Psoas muscle (tissue), 7 donors: ENCODE measurements at regions not wholly inside any gene's neighbourhood (a gene's known extent, or its start where the extent isn't known, plus 50 kb on each side); places are given as distances from the start of the nearest gene placed in this dataset.

Experiments used
- ATAC-seq, 4 donors: fragments of 200-7000 bp; cut with Tn5 transposase; one replicate each; pipeline ENCODE4 v1.9.1; 2020; ENCODE audit warnings: moderate library complexity in 3 of 4, mild to moderate bottlenecking in 2 of 4
- DNase-seq, 2 donors: peaks; one replicate each; pipeline ENCODE4 v3.0.0-alpha.2; 2020
- H3K27ac ChIP-seq: fragments of 200-600 bp; one replicate; pipeline ENCODE4 v1.8.0; 2022
- H3K27me3 ChIP-seq, 3 donors: fragments of 200-600 bp in 1 of 3; one replicate each; pipeline versions ENCODE4 v1.6.1 to v1.8.0; 2013 to 2022; ENCODE audit warnings: low read length in 2 of 3, mild to moderate bottlenecking in 2 of 3, moderate library complexity in 1 of 3; ENCODE audit not compliant: insufficient read depth in 3 of 3
- H3K36me3 ChIP-seq, 2 donors: fragments of 200-600 bp in 1 of 2; one replicate each; pipeline versions ENCODE4 v1.6.1 to v1.8.0; 2013 to 2022; ENCODE audit warnings: low read depth in 1 of 2, mild to moderate bottlenecking in 1 of 2, moderate library complexity in 1 of 2; ENCODE audit not compliant: insufficient read depth in 1 of 2
- H3K4me1 ChIP-seq: fragments of 200-600 bp; one replicate; pipeline ENCODE4 v1.8.0; 2022
- H3K4me3 ChIP-seq: fragments of 200-600 bp; one replicate; pipeline ENCODE4 v1.8.0; 2022; ENCODE audit warnings: mild to moderate bottlenecking
- H3K9me3 ChIP-seq: fragments of 200-600 bp; one replicate; pipeline ENCODE4 v1.8.0; 2022
- WGBS, 3 donors: extraction: QIAGEN DNeasy Blood & Tissue Kit; methylation state at CpG; one replicate each; pipeline versions ENCODE4 v1.1.6 to v1.1.7; 2013; 5-methylcytosine and 5-hydroxymethylcytosine counted together
- intact Hi-C, 2 donors: fragments of 100-400 bp; cut with DNase I; formaldehyde crosslinking; loops; one replicate each; pipeline versions ENCODE4 v1.11.0 to v1.14.2; 2022
- TF ChIP-seq, protein P1 (sequence below): fragments of 200-600 bp; IDR thresholded peaks from one replicate; pipeline ENCODE4 v1.8.0; 2022; ENCODE audit warnings: antibody characterized with exemption
- donor health status: healthy with polysubstance abuse.
- donor health status: DM: no; HTN: no; CAD: no; lungs with moderate emphysema.
- donor health status: Bipolar disorder and iron deficiency.
- donor health status: healthy.
- donor health status: DM: yes; HTN: yes; CAD: no.
- donor health status: DM: no; HTN: no; CAD: no.
- donor health status: DM: yes; HTN: yes; CAD: no.

GRCh38 chr7:142375710-142376313 lies 118.0 kb upstream of the PRSS58 start:
- TF ChIP-seq, protein P1, sequence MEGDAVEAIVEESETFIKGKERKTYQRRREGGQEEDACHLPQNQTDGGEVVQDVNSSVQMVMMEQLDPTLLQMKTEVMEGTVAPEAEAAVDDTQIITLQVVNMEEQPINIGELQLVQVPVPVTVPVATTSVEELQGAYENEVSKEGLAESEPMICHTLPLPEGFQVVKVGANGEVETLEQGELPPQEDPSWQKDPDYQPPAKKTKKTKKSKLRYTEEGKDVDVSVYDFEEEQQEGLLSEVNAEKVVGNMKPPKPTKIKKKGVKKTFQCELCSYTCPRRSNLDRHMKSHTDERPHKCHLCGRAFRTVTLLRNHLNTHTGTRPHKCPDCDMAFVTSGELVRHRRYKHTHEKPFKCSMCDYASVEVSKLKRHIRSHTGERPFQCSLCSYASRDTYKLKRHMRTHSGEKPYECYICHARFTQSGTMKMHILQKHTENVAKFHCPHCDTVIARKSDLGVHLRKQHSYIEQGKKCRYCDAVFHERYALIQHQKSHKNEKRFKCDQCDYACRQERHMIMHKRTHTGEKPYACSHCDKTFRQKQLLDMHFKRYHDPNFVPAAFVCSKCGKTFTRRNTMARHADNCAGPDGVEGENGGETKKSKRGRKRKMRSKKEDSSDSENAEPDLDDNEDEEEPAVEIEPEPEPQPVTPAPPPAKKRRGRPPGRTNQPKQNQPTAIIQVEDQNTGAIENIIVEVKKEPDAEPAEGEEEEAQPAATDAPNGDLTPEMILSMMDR: peak; percentile 24
- no peaks in the 10 kb centered on the region for H3K9me3 ChIP-seq
- H3K27me3 ChIP-seq: no peaks in the 10 kb centered on the region
- intact Hi-C loops: no loop called here
- no peak overlapping the region for H3K27ac ChIP-seq
- peak in 1 of 2 donors; percentile 63 for DNase-seq
- no peak overlapping the region for H3K4me3 ChIP-seq
- peaks cover 23% of the 10 kb centered on the region for H3K4me1 ChIP-seq
- H3K36me3 ChIP-seq: no peaks in the 10 kb centered on the region
- WGBS, 3 donors: 38 to 43% (median 42%) methylated on average over 4 of the region's 4 CpGs
- ATAC-seq: peak; percentile 40 to 69 (median 60)

GRCh38 chr7:142372727-142373126 lies 114.9 kb upstream of the PRSS58 start:
- no peaks in the 10 kb centered on the region for H3K36me3 ChIP-seq
- H3K4me1 ChIP-seq: peaks cover 23% of the 10 kb centered on the region
- TF ChIP-seq, protein P1: no peak
- ATAC-seq (peak; percentile 44 to 90 (median 73)), DNase-seq (peak in 1 of 2 donors; percentile 67)
- no peak overlapping the region for H3K4me3 ChIP-seq
- peak overlapping the region; percentile 63 for H3K27ac ChIP-seq
- 16 to 45% (median 29%) methylated on average over 3 of the region's 3 CpGs for WGBS, 3 donors
- no peaks in the 10 kb centered on the region for H3K27me3 ChIP-seq
- peaks cover 6% of the 10 kb centered on the region for H3K9me3 ChIP-seq
- intact Hi-C loops: no loop called here

GRCh38 chr7:142371586-142372377 lies 113.9 kb upstream of the PRSS58 start:
- Histone ChIP-seq H3K27ac (peak overlapping the region; percentile 63), H3K4me3 (no peak overlapping the region)
- no peak for DNase-seq

DNA sequence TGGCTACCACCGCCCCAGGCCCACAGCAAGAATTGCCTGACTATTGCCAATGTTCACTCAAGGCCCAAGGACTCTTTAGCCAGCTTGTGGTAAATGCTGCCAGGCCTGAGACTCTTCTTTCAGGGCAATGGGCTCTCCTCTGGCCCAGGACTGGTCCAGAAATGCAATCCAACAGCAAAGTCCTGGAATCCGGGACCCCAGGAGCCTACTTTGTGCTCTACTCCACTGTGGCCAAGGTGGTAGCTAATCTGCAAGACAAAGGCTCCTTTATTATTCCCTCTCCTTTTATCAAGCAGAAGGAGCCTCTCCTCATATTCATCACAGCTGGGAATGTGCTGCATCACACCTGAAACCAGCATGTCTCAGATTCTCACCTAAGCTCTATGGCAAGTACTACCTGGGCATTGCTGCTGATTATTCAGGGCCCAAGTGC lies 107.6 kb upstream of the PRSS58 start:
- H3K9me3 ChIP-seq: peaks cover 6% of the 10 kb centered on the region
- H3K4me1 ChIP-seq: no peaks in the 10 kb centered on the region
- ATAC-seq (no peak), DNase-seq (no peak)
- intact Hi-C loops: no loop called here
- H3K27ac ChIP-seq: no peak overlapping the region
- no peak overlapping the region for H3K4me3 ChIP-seq
- WGBS, 3 donors: 88 to 94% (median 92%) methylated on average over 2 of the region's 2 CpGs
- H3K27me3 ChIP-seq: no peaks in the 10 kb centered on the region
- H3K36me3 ChIP-seq: no peaks in the 10 kb centered on the region
- TF ChIP-seq, protein P1: no peak

More at GRCh38 chr7:142371586-142372377, 113.9 kb upstream of the PRSS58 start:
- TF ChIP-seq, protein P1: no peak
- H3K36me3 ChIP-seq: no peaks in the 10 kb centered on the region
- H3K9me3 ChIP-seq: peaks cover 6% of the 10 kb centered on the region
- peak; percentile 9 to 55 (median 20) for ATAC-seq
- intact Hi-C loops: no loop called here
- WGBS, 3 donors: 45 to 68% (median 52%) methylated on average over 4 of the region's 4 CpGs
- peaks cover 23% of the 10 kb centered on the region for H3K4me1 ChIP-seq
- H3K27me3 ChIP-seq: no peaks in the 10 kb centered on the region
